HCT116 (cell line): ENCODE measurements at regions not wholly inside any gene's neighbourhood (a gene's known extent, or its start where the extent isn't known, plus 50 kb on each side); places are given as distances from the start of the nearest gene placed in this dataset.

Experiments
- ATAC-seq: fragments of 200-7000 bp; cut with Tn5 transposase; 2 replicates; pipeline ENCODE4 v1.9.1; 2020; ENCODE audit warnings: mild to moderate bottlenecking, moderate library complexity
- BruUV-seq: library from RNA; stranded (reverse); fragments of 400-500 nt; replicated peaks from 2 replicates; lab custom pipeline; 2021; lab: Mats Ljungman, UMichigan
- CTCF ChIA-PET: fragments of 300-600 bp; sonication (Branson Sonifier 250); formaldehyde crosslinking; loops from one replicate; lab custom pipeline; 2021; ENCODE audit warnings: antibody characterized with exemption; lab: Charles Lee
- POLR2A ChIA-PET: fragments of 300-600, 350-600 bp; sonication (Branson Sonifier 250); formaldehyde crosslinking; loops from one replicate; lab custom pipeline; 2021; ENCODE audit warnings: antibody characterized with exemption; lab: Charles Lee
- RAD21 ChIA-PET, 2 experiments: fragments of 300-600 bp; sonication (Branson Sonifier 250); formaldehyde crosslinking; loops; one replicate each; lab custom pipeline; 2023; ENCODE audit warnings: low total read pairs in 2 of 2; ENCODE audit not compliant: uncharacterized antibody in 2 of 2, unreplicated experiment in 2 of 2, low non-redundant PET in 1 of 2; lab: Charles Lee
- DNase-seq: peaks from one replicate; pipeline ENCODE4 v3.0.0-alpha.2; 2010; ENCODE audit warnings: low read depth, low spot score
- H2AFZ ChIP-seq: fragments of 200-600 bp; shearing (Covaris generic), sonication (generic); 2 replicates; pipeline ENCODE4 v1.6.1; 2017; ENCODE audit warnings: low read depth, mixed run types, mixed read lengths, antibody characterized with exemption, low read length; ENCODE audit not compliant: poor library complexity, severe bottlenecking
- H3K27ac ChIP-seq: 2 replicates; pipeline ENCODE4 v1.5.1; 2012; ENCODE audit warnings: low read depth, low read length
- H3K27me3 ChIP-seq: fragments of 200-600 bp; sonication (generic); 2 replicates; pipeline ENCODE4 v1.6.1; 2016; ENCODE audit warnings: mixed run types, low read length, mixed read lengths; ENCODE audit not compliant: insufficient read depth
- H3K36me3 ChIP-seq, 2 experiments: fragments of 200-500 bp in 1 of 2; fragments of 200-600 bp in 1 of 2; sonication (Bioruptor generic) in 1 of 2; sonication (generic) in 1 of 2; 2 replicates each; pipeline versions ENCODE4 v1.5.1 to v1.6.1; 2014 to 2016; ENCODE audit warnings: low read length in 2 of 2, inconsistent platforms in 1 of 2, mixed read lengths in 1 of 2, mixed run types in 1 of 2; ENCODE audit not compliant: insufficient read depth in 2 of 2, control insufficient read depth in 1 of 2
- H3K4me1 ChIP-seq, 2 experiments: fragments of 200-600 bp in 1 of 2; sonication (generic) in 1 of 2; 2 replicates each; pipeline versions ENCODE4 v1.5.1 to v1.6.1; 2012 to 2017; ENCODE audit warnings: low read length in 2 of 2, inconsistent platforms in 1 of 2, mild to moderate bottlenecking in 1 of 2, mixed read lengths in 1 of 2, mixed run types in 1 of 2, moderate library complexity in 1 of 2; ENCODE audit not compliant: insufficient read depth in 2 of 2, control insufficient read depth in 1 of 2
- H3K4me2 ChIP-seq: fragments of 200-600 bp; sonication (generic); 2 replicates; pipeline ENCODE4 v1.6.1; 2017; ENCODE audit warnings: mixed run types, low read length, mixed read lengths
- H3K4me3 ChIP-seq, 2 experiments: fragments of 200-600 bp in 1 of 2; sonication (generic) in 1 of 2; replicated peaks in 1 of 2; 2 replicates each; pipeline ENCODE4 v1.5.1; 2011 to 2016; ENCODE audit warnings: low read length in 2 of 2, control low read depth in 1 of 2, low read depth in 1 of 2, mild to moderate bottlenecking in 1 of 2, mixed read lengths in 1 of 2, mixed run types in 1 of 2
- H3K79me2 ChIP-seq: fragments of 200-600 bp; sonication (generic); 2 replicates; pipeline ENCODE4 v1.6.1; 2017; ENCODE audit warnings: mild to moderate bottlenecking, mixed run types, low read length, moderate library complexity, mixed read lengths; ENCODE audit not compliant: insufficient read depth
- H3K9ac ChIP-seq: fragments of 200-600 bp; sonication (generic); 2 replicates; pipeline ENCODE4 v1.6.1; 2016; ENCODE audit warnings: low read length, mixed read lengths
- H3K9me2 ChIP-seq: fragments of 200-600 bp; sonication (generic), shearing (Covaris generic); 2 replicates; pipeline ENCODE4 v1.6.1; 2017; ENCODE audit warnings: mixed run types, mild to moderate bottlenecking, moderate library complexity; ENCODE audit not compliant: insufficient read depth
- H3K9me3 ChIP-seq, 2 experiments: fragments of 200-500 bp in 1 of 2; fragments of 200-600 bp in 1 of 2; sonication (Bioruptor generic) in 1 of 2; sonication (generic) in 1 of 2; 2 replicates each; pipeline ENCODE4 v1.6.1; 2014 to 2017; ENCODE audit warnings: low read length in 2 of 2, mixed read lengths in 2 of 2, inconsistent platforms in 1 of 2, low read depth in 1 of 2, mild to moderate bottlenecking in 1 of 2, mixed run types in 1 of 2, moderate library complexity in 1 of 2; ENCODE audit not compliant: control insufficient read depth in 1 of 2, insufficient read depth in 1 of 2
- H4K20me1 ChIP-seq: fragments of 200-600 bp; sonication (generic), shearing (Covaris generic); 2 replicates; pipeline ENCODE4 v1.6.1; 2017; ENCODE audit warnings: mixed run types, mild to moderate bottlenecking, moderate library complexity; ENCODE audit not compliant: insufficient read depth
- CEBPB ChIP-seq: IDR thresholded peaks from 2 replicates; pipeline ENCODE4 v1.6.1; 2012; ENCODE audit warnings: low read depth
- JUND ChIP-seq: IDR thresholded peaks from 2 replicates; pipeline ENCODE4 v1.6.1; 2012
- POLR2A ChIP-seq: IDR thresholded peaks from 2 replicates; pipeline ENCODE4 v1.7.0; 2011; ENCODE audit warnings: borderline replicate concordance; ENCODE audit not compliant: insufficient read depth, insufficient read length; ENCODE audit errors: extremely low read depth
- POLR2AphosphoS5 ChIP-seq: IDR thresholded peaks from 2 replicates; pipeline ENCODE4 v1.6.1; 2011; ENCODE audit warnings: mild to moderate bottlenecking, low read depth, low read length, moderate library complexity
- SRF ChIP-seq: IDR thresholded peaks from 2 replicates; pipeline ENCODE4 v1.6.1; 2012; ENCODE audit warnings: low read depth
- YY1 ChIP-seq: IDR thresholded peaks from 2 replicates; pipeline ENCODE4 v1.6.1; 2011; ENCODE audit warnings: low read length, low read depth, moderate library complexity, mild to moderate bottlenecking; ENCODE audit not compliant: insufficient replicate concordance; ENCODE audit errors: extremely low read depth
- ZFX ChIP-seq: fragments of 450-650 bp; IDR thresholded peaks from 2 replicates; pipeline ENCODE4 v1.6.1; 2017
- intact Hi-C: fragments of 100-400 bp; cut with micrococcal nuclease; formaldehyde crosslinking; loops from 2 replicates; pipeline ENCODE4 v1.10.0; 2022
- TF ChIP-seq, protein P1 (sequence below): IDR thresholded peaks from 2 replicates; pipeline ENCODE4 v1.6.1; 2011; ENCODE audit warnings: mild to moderate bottlenecking, low read length, moderate library complexity; ENCODE audit not compliant: insufficient replicate concordance; ENCODE audit errors: extremely low read depth
- TF ChIP-seq, protein P2 (sequence below): IDR thresholded peaks from 2 replicates; pipeline ENCODE4 v1.6.1; 2012
- TF ChIP-seq, protein P3 (sequence below), 3 experiments: fragments of 200-600 bp in 1 of 3; sonication (generic) in 1 of 3; IDR thresholded peaks in 2 of 3; conservative IDR thresholded peaks in 1 of 3; 2 replicates each; pipeline ENCODE4 v1.5.1; 2012 to 2017; ENCODE audit warnings: low read depth in 2 of 3, low read length in 2 of 3, antibody characterized with exemption in 1 of 3, borderline replicate concordance in 1 of 3, control low read depth in 1 of 3, mild to moderate bottlenecking in 1 of 3, mixed read lengths in 1 of 3, mixed run types in 1 of 3, moderate library complexity in 1 of 3; ENCODE audit not compliant: insufficient read depth in 1 of 3

DNA sequence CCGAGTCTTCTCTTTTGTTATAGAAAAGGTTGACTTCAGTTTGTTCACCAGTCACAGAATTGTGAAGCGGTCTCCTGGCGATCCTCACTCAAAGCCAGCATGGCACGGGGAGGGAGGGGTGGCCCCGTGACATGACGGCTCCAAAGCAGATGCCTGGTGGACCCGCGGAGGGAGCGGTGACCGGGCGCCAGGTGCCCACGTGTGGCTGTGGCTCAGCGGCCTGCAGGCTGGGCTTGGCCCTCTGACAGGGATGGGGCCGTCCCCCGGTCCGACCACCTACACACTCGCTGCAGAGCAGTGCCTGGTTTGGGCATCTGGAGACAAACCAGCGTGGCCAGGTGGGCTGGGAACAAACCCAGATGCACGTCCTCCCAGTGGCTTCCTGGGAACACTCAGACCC lies 129.1 kb upstream of the SNTG2 start:
- intact Hi-C loops = no loop called here
- Histone ChIP-seq H3K27me3 (peaks cover 7% of the 10 kb centered on the region; the same call in 1 of the 2 replicates), H3K9me2 (no peaks in the 10 kb centered on the region), H3K4me2 (no peak overlapping the region), H3K4me1 (no peaks in the 10 kb centered on the region), H2AFZ (no peak overlapping the region), H3K9me3 (no peaks in the 10 kb centered on the region), H4K20me1 (no peaks in the 10 kb centered on the region), H3K79me2 (no peaks in the 10 kb centered on the region), H3K27ac (no peak overlapping the region), H3K4me3 (no peak overlapping the region), H3K36me3 (no peaks in the 10 kb centered on the region), H3K9ac (no peak overlapping the region)
- TF ChIP-seq, protein P1, sequence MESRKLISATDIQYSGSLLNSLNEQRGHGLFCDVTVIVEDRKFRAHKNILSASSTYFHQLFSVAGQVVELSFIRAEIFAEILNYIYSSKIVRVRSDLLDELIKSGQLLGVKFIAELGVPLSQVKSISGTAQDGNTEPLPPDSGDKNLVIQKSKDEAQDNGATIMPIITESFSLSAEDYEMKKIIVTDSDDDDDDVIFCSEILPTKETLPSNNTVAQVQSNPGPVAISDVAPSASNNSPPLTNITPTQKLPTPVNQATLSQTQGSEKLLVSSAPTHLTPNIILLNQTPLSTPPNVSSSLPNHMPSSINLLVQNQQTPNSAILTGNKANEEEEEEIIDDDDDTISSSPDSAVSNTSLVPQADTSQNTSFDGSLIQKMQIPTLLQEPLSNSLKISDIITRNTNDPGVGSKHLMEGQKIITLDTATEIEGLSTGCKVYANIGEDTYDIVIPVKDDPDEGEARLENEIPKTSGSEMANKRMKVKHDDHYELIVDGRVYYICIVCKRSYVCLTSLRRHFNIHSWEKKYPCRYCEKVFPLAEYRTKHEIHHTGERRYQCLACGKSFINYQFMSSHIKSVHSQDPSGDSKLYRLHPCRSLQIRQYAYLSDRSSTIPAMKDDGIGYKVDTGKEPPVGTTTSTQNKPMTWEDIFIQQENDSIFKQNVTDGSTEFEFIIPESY = no peak
- TF ChIP-seq POLR2AphosphoS5 (no peak), POLR2A (no peak), JUND (no peak), CEBPB (no peak), SRF (no peak), YY1 (no peak), ZFX (no peak)
- TF ChIP-seq, protein P2, sequence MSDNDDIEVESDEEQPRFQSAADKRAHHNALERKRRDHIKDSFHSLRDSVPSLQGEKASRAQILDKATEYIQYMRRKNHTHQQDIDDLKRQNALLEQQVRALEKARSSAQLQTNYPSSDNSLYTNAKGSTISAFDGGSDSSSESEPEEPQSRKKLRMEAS = no peak
- TF ChIP-seq, protein P3, sequence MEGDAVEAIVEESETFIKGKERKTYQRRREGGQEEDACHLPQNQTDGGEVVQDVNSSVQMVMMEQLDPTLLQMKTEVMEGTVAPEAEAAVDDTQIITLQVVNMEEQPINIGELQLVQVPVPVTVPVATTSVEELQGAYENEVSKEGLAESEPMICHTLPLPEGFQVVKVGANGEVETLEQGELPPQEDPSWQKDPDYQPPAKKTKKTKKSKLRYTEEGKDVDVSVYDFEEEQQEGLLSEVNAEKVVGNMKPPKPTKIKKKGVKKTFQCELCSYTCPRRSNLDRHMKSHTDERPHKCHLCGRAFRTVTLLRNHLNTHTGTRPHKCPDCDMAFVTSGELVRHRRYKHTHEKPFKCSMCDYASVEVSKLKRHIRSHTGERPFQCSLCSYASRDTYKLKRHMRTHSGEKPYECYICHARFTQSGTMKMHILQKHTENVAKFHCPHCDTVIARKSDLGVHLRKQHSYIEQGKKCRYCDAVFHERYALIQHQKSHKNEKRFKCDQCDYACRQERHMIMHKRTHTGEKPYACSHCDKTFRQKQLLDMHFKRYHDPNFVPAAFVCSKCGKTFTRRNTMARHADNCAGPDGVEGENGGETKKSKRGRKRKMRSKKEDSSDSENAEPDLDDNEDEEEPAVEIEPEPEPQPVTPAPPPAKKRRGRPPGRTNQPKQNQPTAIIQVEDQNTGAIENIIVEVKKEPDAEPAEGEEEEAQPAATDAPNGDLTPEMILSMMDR (IDR thresholded peaks at IDR 0.05 in 2 of 3, conservative IDR thresholded peaks at IDR 0.05 in 1 of 3; ENCODE audit: borderline replicate concordance in 1 of 3, insufficient read depth in 1 of 3, low read depth in 2 of 3, low read length in 2 of 3) = no peak
- BruUV-seq = no TSS peak
- ChIA-PET CTCF (no interaction called here), RAD21 (no interaction called here), POLR2A (no interaction called here)
- no peak for DNase-seq
- ATAC-seq = no peak
